GM12878 (cell line): ENCODE measurements at regions not wholly inside any gene's neighbourhood (a gene's known extent, or its start where the extent isn't known, plus 50 kb on each side); places are given as distances from the start of the nearest gene placed in this dataset.

Experiments used
- ATAC-seq: fragments of 200-7000 bp; cut with Tn5 transposase; 3 replicates; pipeline ENCODE4 v1.9.1; 2020; ENCODE audit warnings: mild to moderate bottlenecking, moderate library complexity
- BruUV-seq: library from RNA; stranded (reverse); fragments of 400-500 nt; replicated peaks from 2 replicates; lab custom pipeline; 2021; lab: Mats Ljungman, UMichigan
- CTCF ChIA-PET: fragments of 300-600 bp; sonication (Branson Sonifier 250); formaldehyde crosslinking; extraction: SDS; loops from one replicate; lab custom pipeline; 2021; ENCODE audit warnings: inconsistent platforms; lab: Yijun Ruan, JAX
- POLR2A ChIA-PET: fragments of 350-600 bp; formaldehyde crosslinking; extraction: SDS; loops from one replicate; lab custom pipeline; 2021; ENCODE audit warnings: inconsistent platforms; lab: Charles Lee
- RAD21 ChIA-PET: fragments of 300-600 bp; sonication (Branson Sonifier 250); formaldehyde crosslinking; loops from one replicate; lab custom pipeline; 2023; ENCODE audit warnings: antibody characterized with exemption; ENCODE audit not compliant: unreplicated experiment; lab: Charles Lee
- SMC1A ChIA-PET: fragments of 300-600 bp; sonication (Branson Sonifier 250); formaldehyde crosslinking; loops from one replicate; lab custom pipeline; 2023; ENCODE audit not compliant: unreplicated experiment, uncharacterized antibody; lab: Charles Lee
- DNase-seq: peaks from one replicate; pipeline ENCODE4 v3.0.0-alpha.2; 2011; ENCODE audit warnings: low read depth, low spot score
- FAIRE-seq: peaks from 3 replicates; lab custom pipeline; 2011; peaks lifted over from hg19 to GRCh38; lab: Jason Lieb, UNC
- H2AFZ ChIP-seq: 2 replicates; pipeline ENCODE4 v1.6.0; 2011; ENCODE audit warnings: low read depth, low read length, control low read depth; ENCODE audit not compliant: control insufficient read depth
- H3K27ac ChIP-seq: 2 replicates; pipeline ENCODE4 v1.5.1; 2011; ENCODE audit warnings: control low read depth; ENCODE audit not compliant: control insufficient read depth, insufficient read depth
- H3K27me3 ChIP-seq, 2 experiments: replicated peaks in 1 of 2; 2 replicates each; pipeline versions ENCODE4 v1.6.0 to v1.6.1; 2011; ENCODE audit warnings: low read length in 1 of 2; ENCODE audit not compliant: control insufficient read depth in 2 of 2, insufficient read depth in 2 of 2
- H3K36me3 ChIP-seq, 2 experiments: 2 replicates each; pipeline ENCODE4 v1.5.1; 2011; ENCODE audit warnings: low read length in 1 of 2; ENCODE audit not compliant: control insufficient read depth in 2 of 2, insufficient read depth in 2 of 2
- H3K4me1 ChIP-seq: 2 replicates; pipeline ENCODE4 v1.6.1; 2011; ENCODE audit warnings: mild to moderate bottlenecking, low read length, moderate library complexity, mixed read lengths; ENCODE audit not compliant: control insufficient read depth, insufficient read depth
- H3K4me2 ChIP-seq: 2 replicates; pipeline ENCODE4 v1.6.0; 2011; ENCODE audit warnings: control low read depth; ENCODE audit not compliant: control insufficient read depth, insufficient read depth
- H3K4me3 ChIP-seq: fragments of 200-600 bp; sonication (generic); 2 replicates; pipeline ENCODE4 v1.5.1; 2016
- H3K79me2 ChIP-seq: 2 replicates; pipeline ENCODE4 v1.6.0; 2011; ENCODE audit warnings: low read length; ENCODE audit not compliant: control insufficient read depth, insufficient read depth
- H3K9ac ChIP-seq: 2 replicates; pipeline ENCODE4 v1.8.0; 2011; ENCODE audit warnings: low read length, control low read depth, mixed read lengths; ENCODE audit not compliant: control insufficient read depth, insufficient read depth
- H3K9me3 ChIP-seq: replicated peaks from 3 replicates; pipeline ENCODE4 v1.5.1; 2011; ENCODE audit warnings: mild to moderate bottlenecking, low read length; ENCODE audit not compliant: control insufficient read depth, insufficient read depth
- H4K20me1 ChIP-seq: 2 replicates; pipeline ENCODE4 v1.6.0; 2011; ENCODE audit not compliant: control insufficient read depth, insufficient read depth
- BCL11A ChIP-seq: IDR thresholded peaks from 2 replicates; pipeline ENCODE4 v1.6.1; 2011; ENCODE audit warnings: low read depth, low read length
- BRCA1 ChIP-seq: IDR thresholded peaks from 2 replicates; pipeline ENCODE4 v1.6.1; 2011; ENCODE audit warnings: low read depth, low read length, improper control_type of control experiment
- CHD2 ChIP-seq: IDR thresholded peaks from 2 replicates; pipeline ENCODE4 v1.6.1; 2011; ENCODE audit warnings: low read depth, low read length, improper control_type of control experiment, borderline replicate concordance
- CHD4 ChIP-seq: fragments of 200-600 bp; sonication (generic); IDR thresholded peaks from 2 replicates; pipeline ENCODE4 v1.6.1; 2016; ENCODE audit warnings: mild to moderate bottlenecking
- EP300 ChIP-seq, 2 experiments: fragments of 150-350 bp in 1 of 2; IDR thresholded peaks; 2 replicates each; pipeline ENCODE4 v1.6.1; 2011 to 2012; ENCODE audit warnings: low read depth in 2 of 2, low read length in 2 of 2, borderline replicate concordance in 1 of 2, improper control_type of control experiment in 1 of 2, inconsistent platforms in 1 of 2; ENCODE audit not compliant: control insufficient read depth in 1 of 2
- HCFC1 ChIP-seq: fragments of 150-350 bp; IDR thresholded peaks from 2 replicates; pipeline ENCODE4 v1.6.1; 2014; ENCODE audit warnings: low read length
- MTA2 ChIP-seq: fragments of 450-650 bp; IDR thresholded peaks from 2 replicates; pipeline ENCODE4 v1.6.1; 2016; ENCODE audit warnings: low read depth, mild to moderate bottlenecking, moderate library complexity
- MYB ChIP-seq: fragments of 150-350 bp; IDR thresholded peaks from 2 replicates; pipeline ENCODE4 v1.6.1; 2014; ENCODE audit warnings: mild to moderate bottlenecking, low read depth, low read length, borderline replicate concordance
- NBN ChIP-seq: fragments of 450-650 bp; IDR thresholded peaks from 2 replicates; pipeline ENCODE4 v1.6.1; 2016
- NFYA ChIP-seq: IDR thresholded peaks from 2 replicates; pipeline ENCODE4 v1.6.1; 2011; ENCODE audit warnings: low read depth, mild to moderate bottlenecking, low read length, improper control_type of control experiment, borderline replicate concordance
- PAX8 ChIP-seq: fragments of 450-650 bp; IDR thresholded peaks from 2 replicates; pipeline ENCODE4 v1.6.1; 2017; ENCODE audit warnings: mild to moderate bottlenecking, moderate library complexity
- RELA ChIP-seq: fragments of 450-650 bp; IDR thresholded peaks from 2 replicates; pipeline ENCODE4 v1.8.0; 2014; ENCODE audit warnings: borderline replicate concordance; ENCODE audit not compliant: partially characterized antibody
- YY1 ChIP-seq: IDR thresholded peaks from 2 replicates; pipeline ENCODE4 v1.6.1; 2011; ENCODE audit warnings: low read depth, mild to moderate bottlenecking, low read length
- ZSCAN29 ChIP-seq: fragments of 450-650 bp; IDR thresholded peaks from 2 replicates; pipeline ENCODE4 v1.6.1; 2017; ENCODE audit warnings: mild to moderate bottlenecking, moderate library complexity
- WGBS: methylation state at CpG from one replicate; pipeline ENCODE4 v1.1.6; 2016; ENCODE audit warnings: low lambda C conversion rate; ENCODE audit not compliant: insufficient replicate concordance, insufficient coverage; ENCODE audit errors: missing lambda C conversion rate; 5-methylcytosine and 5-hydroxymethylcytosine counted together
- in situ Hi-C: fragments of 300-500 bp; cut with MboI; formaldehyde crosslinking; loops from 9 replicates; pipeline ENCODE4 v1.14.3; 2018; ENCODE audit warnings: mixed read lengths
- intact Hi-C: fragments of 100-400 bp; cut with micrococcal nuclease; formaldehyde crosslinking; loops from one replicate; pipeline ENCODE4 v1.14.2; 2022; ENCODE audit not compliant: unreplicated experiment
- TF ChIP-seq, protein P1 (sequence below): fragments of 450-650 bp; formaldehyde crosslinking; IDR thresholded peaks from 2 replicates; pipeline ENCODE4 v1.4.0; 2022; ENCODE audit warnings: mild to moderate bottlenecking, moderate library complexity
- TF ChIP-seq, protein P2 (sequence below): IDR thresholded peaks from 2 replicates; pipeline ENCODE4 v1.6.1; 2011; ENCODE audit warnings: borderline replicate concordance, low read depth, mild to moderate bottlenecking, moderate library complexity, mixed read lengths, low read length; ENCODE audit not compliant: insufficient read depth; ENCODE audit errors: extremely low read length
- TF ChIP-seq, protein P3 (sequence below): fragments of 450-650 bp; IDR thresholded peaks from 2 replicates; pipeline ENCODE4 v1.6.1; 2016; ENCODE audit warnings: mild to moderate bottlenecking
- TF ChIP-seq, protein P4 (sequence below): fragments of 450-650 bp; IDR thresholded peaks from 2 replicates; pipeline ENCODE4 v1.6.1; 2014; ENCODE audit warnings: mild to moderate bottlenecking

DNA sequence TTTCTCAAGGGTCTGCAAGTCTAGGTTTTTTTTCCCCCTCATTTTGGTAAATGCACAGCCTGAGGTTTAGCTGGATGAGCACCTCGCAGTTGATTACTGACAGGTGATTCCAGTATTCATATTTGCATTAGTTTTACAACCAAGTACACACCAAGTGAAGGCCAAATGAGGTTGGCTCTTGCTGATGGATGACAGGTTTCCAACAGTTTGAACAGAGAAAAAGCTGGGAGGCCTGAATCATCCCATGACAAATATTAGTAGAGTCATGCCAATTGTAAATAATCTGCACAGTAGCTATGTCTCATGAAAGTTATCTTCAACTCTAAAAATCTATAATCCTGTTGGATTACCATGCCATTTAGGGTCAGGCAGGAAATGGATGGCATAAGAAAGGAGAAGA, 399.8 kb downstream of the HTR7 start (continued):
- TF ChIP-seq YY1 (no peak), MTA2 (no peak), RELA (no peak), ZSCAN29 (no peak), CHD2 (no peak), PAX8 (no peak), CHD4 (no peak), MYB (no peak), NBN (no peak)
- TF ChIP-seq, protein P1, sequence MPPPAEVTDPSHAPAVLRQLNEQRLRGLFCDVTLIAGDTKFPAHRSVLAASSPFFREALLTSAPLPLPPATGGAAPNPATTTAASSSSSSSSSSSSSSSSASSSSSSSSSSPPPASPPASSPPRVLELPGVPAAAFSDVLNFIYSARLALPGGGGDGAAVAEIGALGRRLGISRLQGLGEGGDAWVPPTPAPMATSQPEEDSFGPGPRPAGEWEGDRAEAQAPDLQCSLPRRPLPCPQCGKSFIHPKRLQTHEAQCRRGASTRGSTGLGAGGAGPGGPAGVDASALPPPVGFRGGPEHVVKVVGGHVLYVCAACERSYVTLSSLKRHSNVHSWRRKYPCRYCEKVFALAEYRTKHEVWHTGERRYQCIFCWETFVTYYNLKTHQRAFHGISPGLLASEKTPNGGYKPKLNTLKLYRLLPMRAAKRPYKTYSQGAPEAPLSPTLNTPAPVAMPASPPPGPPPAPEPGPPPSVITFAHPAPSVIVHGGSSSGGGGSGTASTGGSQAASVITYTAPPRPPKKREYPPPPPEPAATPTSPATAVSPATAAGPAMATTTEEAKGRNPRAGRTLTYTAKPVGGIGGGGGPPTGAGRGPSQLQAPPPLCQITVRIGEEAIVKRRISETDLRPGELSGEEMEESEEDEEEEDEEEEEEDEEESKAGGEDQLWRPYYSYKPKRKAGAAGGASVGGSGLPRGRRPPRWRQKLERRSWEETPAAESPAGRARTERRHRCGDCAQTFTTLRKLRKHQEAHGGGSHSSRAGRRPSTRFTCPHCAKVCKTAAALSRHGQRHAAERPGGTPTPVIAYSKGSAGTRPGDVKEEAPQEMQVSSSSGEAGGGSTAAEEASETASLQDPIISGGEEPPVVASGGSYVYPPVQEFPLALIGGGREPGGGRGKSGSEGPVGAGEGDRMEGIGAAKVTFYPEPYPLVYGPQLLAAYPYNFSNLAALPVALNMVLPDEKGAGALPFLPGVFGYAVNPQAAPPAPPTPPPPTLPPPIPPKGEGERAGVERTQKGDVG (CRISPR knock-in tag), result no peak
- TF ChIP-seq, protein P2, sequence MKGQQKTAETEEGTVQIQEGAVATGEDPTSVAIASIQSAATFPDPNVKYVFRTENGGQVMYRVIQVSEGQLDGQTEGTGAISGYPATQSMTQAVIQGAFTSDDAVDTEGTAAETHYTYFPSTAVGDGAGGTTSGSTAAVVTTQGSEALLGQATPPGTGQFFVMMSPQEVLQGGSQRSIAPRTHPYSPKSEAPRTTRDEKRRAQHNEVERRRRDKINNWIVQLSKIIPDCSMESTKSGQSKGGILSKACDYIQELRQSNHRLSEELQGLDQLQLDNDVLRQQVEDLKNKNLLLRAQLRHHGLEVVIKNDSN, result no peak

DNA sequence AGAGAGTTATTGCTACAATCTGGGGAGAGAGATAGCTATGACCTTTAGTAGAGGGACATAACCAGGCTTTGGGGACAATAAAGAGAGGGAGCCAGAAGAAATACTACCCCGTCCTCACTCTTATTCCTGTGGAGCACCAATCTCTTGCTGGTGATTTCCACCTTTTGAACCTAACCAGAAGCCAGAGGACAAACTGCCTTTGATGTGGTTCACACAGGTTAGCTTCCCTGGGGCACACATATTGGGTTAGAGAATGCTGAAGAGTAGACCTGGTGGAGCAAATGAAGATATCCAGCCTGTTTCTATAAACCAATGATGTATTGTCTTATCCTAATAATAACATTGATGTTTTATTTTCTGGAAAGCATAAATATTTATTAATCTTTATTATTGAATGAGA, 399.3 kb downstream of the HTR7 start:
- in situ Hi-C loops (no loop called here), intact Hi-C loops (no loop called here)
- BruUV-seq, result no TSS peak
- no peak overlapping the region for H3K27ac ChIP-seq
- no peak overlapping the region for H3K4me2 ChIP-seq
- no peak overlapping the region for H3K4me3 ChIP-seq
- DNase-seq (no peak), ATAC-seq (no peak), FAIRE-seq (no peak)
- H2AFZ ChIP-seq, result no peak overlapping the region
- H3K36me3 ChIP-seq, result no peaks in the 10 kb centered on the region
- ChIA-PET RAD21 (no interaction called here), SMC1A (no interaction called here), POLR2A (no interaction called here), CTCF (no interaction called here)
- H3K4me1 ChIP-seq, result no peaks in the 10 kb centered on the region
- no peak overlapping the region for H3K9ac ChIP-seq
- WGBS, result 0% methylated on average over 1 of the region's 1 CpG
- H3K27me3 ChIP-seq, result no peaks in the 10 kb centered on the region
- no peaks in the 10 kb centered on the region for H3K9me3 ChIP-seq
- no peaks in the 10 kb centered on the region for H3K79me2 ChIP-seq
- H4K20me1 ChIP-seq, result no peaks in the 10 kb centered on the region
- TF ChIP-seq HCFC1 (no peak), RELA (no peak), EP300 (IDR thresholded peaks at IDR 0.05; ENCODE audit: borderline replicate concordance in 1 of 2, control insufficient read depth in 1 of 2, low read depth in 2 of 2, low read length in 2 of 2) (no peak), BRCA1 (no peak), NFYA (no peak), BCL11A (no peak)
- TF ChIP-seq, protein P2, result no peak
- TF ChIP-seq, protein P3, sequence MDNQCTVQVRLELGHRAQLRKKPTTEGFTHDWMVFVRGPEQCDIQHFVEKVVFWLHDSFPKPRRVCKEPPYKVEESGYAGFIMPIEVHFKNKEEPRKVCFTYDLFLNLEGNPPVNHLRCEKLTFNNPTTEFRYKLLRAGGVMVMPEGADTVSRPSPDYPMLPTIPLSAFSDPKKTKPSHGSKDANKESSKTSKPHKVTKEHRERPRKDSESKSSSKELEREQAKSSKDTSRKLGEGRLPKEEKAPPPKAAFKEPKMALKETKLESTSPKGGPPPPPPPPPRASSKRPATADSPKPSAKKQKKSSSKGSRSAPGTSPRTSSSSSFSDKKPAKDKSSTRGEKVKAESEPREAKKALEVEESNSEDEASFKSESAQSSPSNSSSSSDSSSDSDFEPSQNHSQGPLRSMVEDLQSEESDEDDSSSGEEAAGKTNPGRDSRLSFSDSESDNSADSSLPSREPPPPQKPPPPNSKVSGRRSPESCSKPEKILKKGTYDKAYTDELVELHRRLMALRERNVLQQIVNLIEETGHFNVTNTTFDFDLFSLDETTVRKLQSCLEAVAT, result no peak
- TF ChIP-seq, protein P4, sequence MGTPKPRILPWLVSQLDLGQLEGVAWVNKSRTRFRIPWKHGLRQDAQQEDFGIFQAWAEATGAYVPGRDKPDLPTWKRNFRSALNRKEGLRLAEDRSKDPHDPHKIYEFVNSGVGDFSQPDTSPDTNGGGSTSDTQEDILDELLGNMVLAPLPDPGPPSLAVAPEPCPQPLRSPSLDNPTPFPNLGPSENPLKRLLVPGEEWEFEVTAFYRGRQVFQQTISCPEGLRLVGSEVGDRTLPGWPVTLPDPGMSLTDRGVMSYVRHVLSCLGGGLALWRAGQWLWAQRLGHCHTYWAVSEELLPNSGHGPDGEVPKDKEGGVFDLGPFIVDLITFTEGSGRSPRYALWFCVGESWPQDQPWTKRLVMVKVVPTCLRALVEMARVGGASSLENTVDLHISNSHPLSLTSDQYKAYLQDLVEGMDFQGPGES, result no peak
